ENCODE measurements at regions not wholly inside any gene's neighbourhood (a gene's known extent, or its start where the extent isn't known, plus 50 kb on each side); places are given as distances from the start of the nearest gene placed in this dataset.
"Not testable (repeated sequence)": the region's sequence is repeated elsewhere in the genome, so short reads cannot be mapped to it uniquely, and the experiment has no call there.

- DNase-seq (ENCODE audit: low read depth in 3 of 3) = no peak
Observed at GRCh38 chr9:120338340-120338739, 241.6 kb downstream of the CDK5RAP2 start.

GRCh38 chr9:120337131-120337530 lies 242.8 kb downstream of the CDK5RAP2 start:
- no peak for DNase-seq (ENCODE audit: low read depth in 3 of 3)

- no peak for DNase-seq (ENCODE audit: low read depth in 3 of 3)
Observed at GRCh38 chr9:120336753-120337090, 243.2 kb downstream of the CDK5RAP2 start.

- no peak for DNase-seq (ENCODE audit: low read depth in 3 of 3)
Observed at GRCh38 chr9:120336021-120336752, 243.8 kb downstream of the CDK5RAP2 start.

GRCh38 chr9:120331913-120332312 lies 248.1 kb downstream of the CDK5RAP2 start:
- no peak for DNase-seq (ENCODE audit: low read depth in 3 of 3)

- DNase-seq (ENCODE audit: low read depth in 3 of 3) = no peak
Observed at GRCh38 chr9:120330031-120330430, 249.9 kb downstream of the CDK5RAP2 start.

- DNase-seq (ENCODE audit: low read depth in 3 of 3) = no peak
Observed at GRCh38 chr9:120327322-120327721, 252.6 kb downstream of the CDK5RAP2 start.

GRCh38 chr9:120326049-120326693 lies 253.8 kb downstream of the CDK5RAP2 start:
- no peak for DNase-seq (ENCODE audit: low read depth in 3 of 3)

- DNase-seq (ENCODE audit: low read depth in 3 of 3) = no peak
Observed at GRCh38 chr9:120324996-120325642, 254.8 kb downstream of the CDK5RAP2 start.

- no peak for DNase-seq (ENCODE audit: low read depth in 3 of 3)
Observed at GRCh38 chr9:120324461-120324860, 255.5 kb downstream of the CDK5RAP2 start.

- DNase-seq (ENCODE audit: low read depth in 3 of 3) = no peak
Observed at GRCh38 chr9:120323125-120323524, 256.8 kb downstream of the CDK5RAP2 start.

- no peak for DNase-seq (ENCODE audit: low read depth in 3 of 3)
Observed at GRCh38 chr9:120319452-120319851, 260.5 kb downstream of the CDK5RAP2 start.

GRCh38 chr9:120315154-120315553 lies 264.8 kb downstream of the CDK5RAP2 start:
- DNase-seq (ENCODE audit: low read depth in 3 of 3) = no peak

- DNase-seq (ENCODE audit: low read depth in 3 of 3) = no peak
Observed at GRCh38 chr9:120312031-120312430, 267.9 kb downstream of the CDK5RAP2 start.

- no peak for DNase-seq (ENCODE audit: low read depth in 3 of 3)
Observed at GRCh38 chr9:120310035-120310434, 269.9 kb downstream of the CDK5RAP2 start.

- no peak for DNase-seq (ENCODE audit: low read depth in 3 of 3)
Observed at GRCh38 chr9:120308495-120308894, 271.5 kb downstream of the CDK5RAP2 start.

GRCh38 chr9:120307599-120307998 lies 272.4 kb downstream of the CDK5RAP2 start:
- DNase-seq (ENCODE audit: low read depth in 3 of 3) = no peak

- DNase-seq (ENCODE audit: low read depth in 3 of 3) = no peak
Observed at GRCh38 chr9:120306561-120306960, 273.4 kb downstream of the CDK5RAP2 start.

- DNase-seq (ENCODE audit: low read depth in 3 of 3) = no peak
Observed at GRCh38 chr9:120306088-120306487, 273.9 kb downstream of the CDK5RAP2 start.

- not testable (repeated sequence) for DNase-seq (ENCODE audit: low read depth in 3 of 3)
Observed at GRCh38 chr9:120304896-120305295, 275.1 kb downstream of the CDK5RAP2 start.

GRCh38 chr9:120303519-120303918 lies 276.4 kb downstream of the CDK5RAP2 start:
- no peak for DNase-seq (ENCODE audit: low read depth in 3 of 3)

GRCh38 chr9:120299785-120300184 lies 280.2 kb downstream of the CDK5RAP2 start:
- no peak for DNase-seq (ENCODE audit: low read depth in 3 of 3)

- DNase-seq (ENCODE audit: low read depth in 3 of 3) = no peak
Observed at GRCh38 chr9:120294003-120294402, 286.0 kb downstream of the CDK5RAP2 start.

All from stimulated activated CD4-positive, alpha-beta T cell treated with anti-CD3 and anti-CD28 coated beads, TNF-alpha, amount 100 ng/mL, for 4 hours (primary cell).